Naive thymus-derived CD8-positive, alpha-beta T cell (primary cell): ENCODE measurements at regions not wholly inside any gene's neighbourhood (a gene's known extent, or its start where the extent isn't known, plus 50 kb on each side); places are given as distances from the start of the nearest gene placed in this dataset.
"Not testable (repeated sequence)": the region's sequence is repeated elsewhere in the genome, so short reads cannot be mapped to it uniquely, and the experiment has no call there.

Source experiments
- ATAC-seq, 2 donors: fragments of 150-1000 bp; cut with Tn5 transposase in 1 of 2; sonication (Bioruptor Pico), chemical (Tn5 transposase) in 1 of 2; 1 replicate in 1 of 2; 2 replicates in 1 of 2; pipeline ENCODE4 v1.10.0; 2021; ENCODE audit warnings: mild to moderate bottlenecking in 2 of 2, moderate library complexity in 2 of 2
- POLR2A ChIA-PET: fragments of 350-600 bp; sonication (Branson Sonifier 250); formaldehyde crosslinking; loops from one replicate; lab custom pipeline; 2021; ENCODE audit warnings: antibody characterized with exemption; lab: Charles Lee
- DNase-seq, 10 donors: peaks; one replicate each; pipeline versions ENCODE4 v3.0.0 to v3.0.0-alpha.2; 2020 to 2022
- H3K27ac Mint-ChIP-seq, 10 donors: one replicate each; pipeline ENCODE4 v1.8.0; 2020 to 2022; ENCODE audit warnings: mild to moderate bottlenecking in 10 of 10, mixed read lengths in 10 of 10, moderate library complexity in 4 of 10, inconsistent platforms in 1 of 10
- H3K27me3 Mint-ChIP-seq, 5 donors: one replicate each; pipeline ENCODE4 v1.8.0; 2021 to 2022; ENCODE audit warnings: mixed read lengths in 5 of 5
- H3K36me3 Mint-ChIP-seq, 3 donors: one replicate each; pipeline ENCODE4 v1.8.0; 2020 to 2022; ENCODE audit warnings: mixed read lengths in 3 of 3, mild to moderate bottlenecking in 2 of 3, inconsistent platforms in 1 of 3
- H3K4me1 Mint-ChIP-seq, 4 donors: one replicate each; pipeline ENCODE4 v1.8.0; 2021 to 2022; ENCODE audit warnings: mixed read lengths in 4 of 4
- H3K4me3 Mint-ChIP-seq, 10 donors: one replicate each; pipeline ENCODE4 v1.8.0; 2020 to 2022; ENCODE audit warnings: mild to moderate bottlenecking in 10 of 10, mixed read lengths in 10 of 10, moderate library complexity in 6 of 10, inconsistent platforms in 1 of 10
- H3K9me3 Mint-ChIP-seq, 9 donors: one replicate each; pipeline ENCODE4 v1.8.0; 2020 to 2022; ENCODE audit warnings: mixed read lengths in 9 of 9, mild to moderate bottlenecking in 3 of 9, inconsistent platforms in 1 of 9, moderate library complexity in 1 of 9

DNA sequence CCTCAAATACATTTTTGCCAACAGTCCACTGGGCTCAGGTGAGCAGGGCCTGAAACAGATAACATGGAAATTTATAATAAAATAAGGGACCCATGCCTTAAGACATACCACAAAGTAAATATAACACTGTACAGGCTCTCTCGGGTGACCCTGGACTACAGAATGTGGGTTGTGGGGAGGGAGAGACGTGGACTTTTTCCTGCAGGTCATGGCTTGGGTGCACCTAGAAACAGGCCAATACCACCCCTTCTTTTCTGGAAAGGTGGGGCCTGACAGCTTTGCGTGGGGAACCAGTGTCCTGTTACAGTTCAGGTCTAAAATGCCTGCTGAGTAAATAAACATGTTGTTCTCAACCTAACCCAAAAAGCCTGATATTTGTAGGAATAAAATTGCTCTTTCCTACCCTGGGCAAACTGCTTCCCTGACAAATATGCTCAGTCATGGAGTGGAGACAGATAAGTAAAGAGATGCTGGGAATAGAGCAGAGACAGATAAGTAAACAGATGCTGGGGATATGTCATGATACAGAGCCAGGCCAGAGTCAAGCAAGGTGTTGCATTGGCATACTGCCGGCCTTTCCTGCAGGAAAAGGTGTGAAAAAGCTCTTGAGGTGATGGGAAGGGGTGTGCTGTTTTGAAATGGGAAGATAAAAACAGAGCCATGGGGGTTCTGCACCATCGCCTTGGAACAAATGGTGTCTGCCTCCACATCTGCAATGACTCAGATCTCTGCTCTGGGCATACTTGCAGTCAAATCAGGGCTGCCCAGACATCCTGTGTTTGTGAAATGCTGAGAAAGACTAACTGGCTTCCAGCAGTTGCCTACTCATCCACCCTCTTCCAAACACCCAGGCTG lies 535.6 kb downstream of the KCNJ18 start:
- DNase-seq, H3K4me3 Mint-ChIP-seq, POLR2A ChIA-PET, H3K27me3 Mint-ChIP-seq, ATAC-seq, H3K27ac Mint-ChIP-seq, H3K4me1 Mint-ChIP-seq, H3K36me3 Mint-ChIP-seq: not testable (repeated sequence)
- peaks cover 0 to 40% (median 17%) of the 10 kb centered on the region in 9 donors for H3K9me3 Mint-ChIP-seq

DNA sequence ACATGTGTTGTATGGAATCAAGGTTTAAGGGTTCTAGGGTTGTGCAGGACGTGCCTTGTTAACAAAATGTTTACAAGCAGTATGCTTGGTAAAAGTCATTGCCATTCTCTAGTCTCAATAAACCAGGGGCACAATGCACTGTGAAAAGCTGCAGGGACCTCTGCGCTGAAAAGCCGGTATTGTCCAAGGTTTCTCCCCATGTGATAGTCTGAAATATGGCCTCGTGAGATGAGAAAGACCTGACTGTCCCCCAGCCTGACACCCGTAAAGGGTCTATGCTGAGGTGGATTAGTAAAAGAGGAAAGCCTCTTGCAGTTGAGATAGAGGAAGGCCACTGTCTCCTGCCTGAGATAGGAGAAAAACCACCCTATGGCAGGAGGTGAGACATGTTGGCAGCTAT lies 537.5 kb downstream of the KCNJ18 start:
- H3K4me1 Mint-ChIP-seq = not testable (repeated sequence)
- peaks cover 0 to 52% (median 19%) of the 10 kb centered on the region in 9 donors for H3K9me3 Mint-ChIP-seq

DNA sequence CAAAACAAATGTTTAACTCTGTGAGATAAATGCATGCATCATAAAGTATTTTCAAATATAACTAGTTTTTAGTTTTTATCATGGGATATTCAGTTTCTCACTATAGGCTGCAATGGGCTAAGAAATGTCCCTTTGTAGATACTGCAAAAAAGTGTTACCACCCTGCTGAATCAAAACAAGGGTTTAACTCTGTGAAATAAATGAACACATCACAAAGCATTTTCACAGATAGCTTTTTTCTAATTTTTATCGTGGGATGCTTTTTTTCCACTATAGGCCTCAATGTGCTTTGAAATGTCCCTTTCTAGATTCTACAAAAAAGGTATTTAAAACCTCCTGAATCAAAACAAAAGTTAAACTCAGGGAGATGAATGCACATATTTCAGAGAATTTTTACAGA lies 541.1 kb downstream of the KCNJ18 start:
- POLR2A ChIA-PET = no interaction called here
- no peaks in the 10 kb centered on the region for H3K27me3 Mint-ChIP-seq
- peaks cover 0 to 51% (median 21%) of the 10 kb centered on the region in 9 donors for H3K9me3 Mint-ChIP-seq
- no peaks in the 10 kb centered on the region for H3K4me1 Mint-ChIP-seq
- DNase-seq = no peak
- no peak for ATAC-seq
- peaks cover 0 to 8% (median 7%) of the 10 kb centered on the region in 3 donors for H3K36me3 Mint-ChIP-seq
- H3K4me3 Mint-ChIP-seq = no peak overlapping the region
- no peak overlapping the region for H3K27ac Mint-ChIP-seq

More for the DNA sequence above, 537.5 kb downstream of the KCNJ18 start:
- H3K4me3 Mint-ChIP-seq, H3K36me3 Mint-ChIP-seq, DNase-seq, POLR2A ChIA-PET, H3K27ac Mint-ChIP-seq, H3K27me3 Mint-ChIP-seq, ATAC-seq: not testable (repeated sequence)

DNA sequence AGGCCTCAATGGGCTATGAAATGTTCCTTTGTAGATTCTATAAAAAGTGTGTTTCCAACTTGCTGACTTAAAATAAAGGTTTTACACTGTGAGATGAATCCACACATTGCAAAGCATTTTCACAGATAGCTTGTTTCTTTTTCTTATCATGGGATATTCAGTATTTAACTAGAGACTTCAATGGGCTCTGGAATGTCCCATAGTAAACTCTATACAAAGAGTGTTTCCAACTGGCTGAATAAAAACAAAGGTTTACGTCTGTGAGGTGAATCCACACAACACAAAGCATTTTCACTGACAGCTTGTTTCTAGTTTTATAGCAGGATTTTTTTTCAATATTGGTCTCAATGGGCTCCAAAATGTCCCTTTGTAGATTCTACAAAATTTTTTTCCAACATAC lies 550.1 kb downstream of the KCNJ18 start:
- Mint-ChIP-seq H3K27me3 (no peaks in the 10 kb centered on the region), H3K36me3 (peaks cover 0 to 4% (median 0%) of the 10 kb centered on the region in 3 donors), H3K9me3 (peaks cover 0 to 41% (median 6%) of the 10 kb centered on the region in 9 donors), H3K4me1 (no peaks in the 10 kb centered on the region), H3K4me3 (no peak overlapping the region), H3K27ac (no peak overlapping the region)
- ATAC-seq (no peak), DNase-seq (no peak)
- POLR2A ChIA-PET = no interaction called here

DNA sequence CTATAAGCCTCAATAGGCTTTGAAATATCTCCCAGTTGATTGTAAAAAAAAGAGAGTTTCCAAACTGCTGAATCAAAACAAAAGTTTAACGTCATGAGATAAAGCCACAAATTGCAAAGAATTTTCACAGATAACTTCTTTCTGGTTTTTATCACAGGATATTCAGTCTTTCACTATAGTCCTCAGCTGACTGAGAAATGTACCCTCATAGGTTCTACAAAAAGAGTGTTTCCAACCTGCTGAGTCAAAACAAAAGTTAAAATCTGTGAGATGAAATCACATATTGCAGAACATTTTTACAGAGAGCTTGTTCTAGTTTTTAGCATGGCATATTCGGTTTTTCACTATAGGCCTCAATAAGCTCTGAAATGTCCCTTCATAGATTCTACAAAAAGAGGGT lies 559.2 kb downstream of the KCNJ18 start:
- Mint-ChIP-seq H3K4me1 (no peaks in the 10 kb centered on the region), H3K36me3 (peaks cover 0 to 2% (median 0%) of the 10 kb centered on the region in 3 donors), H3K4me3 (no peak overlapping the region), H3K27me3 (no peaks in the 10 kb centered on the region), H3K9me3 (peaks cover 0 to 20% (median 11%) of the 10 kb centered on the region in 9 donors), H3K27ac (no peak overlapping the region)
- DNase-seq = no peak
- POLR2A ChIA-PET = no interaction called here
- no peak for ATAC-seq

DNA sequence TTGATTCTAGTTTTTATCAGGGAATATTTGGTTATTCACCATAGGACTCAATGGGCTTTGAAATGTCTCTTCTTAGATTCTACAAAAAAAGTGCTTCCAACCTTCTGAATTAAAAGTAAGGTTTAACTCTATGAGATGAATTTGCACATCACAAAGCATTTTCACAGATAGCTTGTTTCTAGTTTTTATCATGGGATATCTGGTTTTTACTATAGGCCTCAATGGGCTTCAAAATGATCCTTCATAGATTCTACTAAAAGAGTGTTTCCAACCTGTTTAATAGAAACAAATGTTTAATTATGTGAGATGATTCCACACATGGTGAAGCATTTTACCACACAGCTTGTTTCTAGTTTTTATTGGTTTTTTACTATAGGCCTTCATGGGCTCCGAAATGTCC lies 560.7 kb downstream of the KCNJ18 start:
- H3K27ac Mint-ChIP-seq = no peak overlapping the region
- H3K27me3 Mint-ChIP-seq = no peaks in the 10 kb centered on the region
- H3K4me3 Mint-ChIP-seq = no peak overlapping the region
- POLR2A ChIA-PET = no interaction called here
- DNase-seq = no peak
- peaks cover 0 to 21% (median 8%) of the 10 kb centered on the region in 9 donors for H3K9me3 Mint-ChIP-seq
- H3K36me3 Mint-ChIP-seq = peaks cover 0 to 2% (median 0%) of the 10 kb centered on the region in 3 donors
- ATAC-seq = no peak
- H3K4me1 Mint-ChIP-seq = no peaks in the 10 kb centered on the region

DNA sequence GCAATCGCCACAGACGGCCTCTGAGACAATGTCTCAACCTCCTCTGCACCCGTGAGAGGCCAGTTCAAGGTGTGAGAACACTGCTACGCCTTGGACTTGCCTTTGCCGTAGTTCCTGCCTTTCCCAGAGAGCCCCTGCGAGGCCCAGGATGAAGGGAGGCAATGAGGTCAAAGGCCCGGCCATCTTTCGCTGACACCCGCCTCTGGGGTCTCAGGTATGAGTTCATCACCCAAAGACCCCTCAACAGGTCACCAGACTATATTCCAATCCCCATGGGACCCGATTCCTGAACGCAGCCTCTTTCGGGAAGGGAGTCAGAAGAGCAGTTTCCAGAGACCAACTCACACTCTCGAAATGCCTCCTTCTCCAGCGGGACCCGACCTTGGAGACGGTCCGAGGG lies 573.5 kb downstream of the KCNJ18 start:
- H3K9me3 Mint-ChIP-seq = peaks cover 0 to 33% (median 7%) of the 10 kb centered on the region in 9 donors
- no peak for ATAC-seq
- POLR2A ChIA-PET = no interaction called here
- H3K27ac Mint-ChIP-seq = no peak overlapping the region
- H3K4me3 Mint-ChIP-seq = no peak overlapping the region
- H3K27me3 Mint-ChIP-seq = no peaks in the 10 kb centered on the region
- no peaks in the 10 kb centered on the region for H3K36me3 Mint-ChIP-seq
- H3K4me1 Mint-ChIP-seq = no peaks in the 10 kb centered on the region
- no peak for DNase-seq

DNA sequence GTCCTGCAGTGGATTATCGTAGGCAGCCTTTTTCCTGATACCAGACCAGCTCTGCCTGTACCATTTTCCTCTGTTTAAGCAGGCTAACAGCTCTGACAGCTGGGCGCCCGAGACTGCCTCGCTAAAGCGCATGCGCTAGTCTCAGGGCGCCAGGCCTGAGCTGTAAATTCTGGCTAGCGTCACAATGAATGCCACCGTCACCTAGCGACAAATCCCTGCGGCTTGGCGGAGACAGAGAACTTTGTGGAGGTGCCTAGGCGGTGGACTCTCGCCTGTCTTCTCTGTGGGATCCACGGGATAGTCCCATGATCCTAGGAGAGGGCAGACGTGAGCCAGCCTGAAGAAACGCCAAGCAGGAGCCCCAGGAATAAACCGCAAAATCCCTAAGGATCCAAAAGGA lies 573.9 kb downstream of the KCNJ18 start:
- Mint-ChIP-seq H3K9me3 (peaks cover 0 to 33% (median 6%) of the 10 kb centered on the region in 9 donors), H3K36me3 (no peaks in the 10 kb centered on the region), H3K4me1 (no peaks in the 10 kb centered on the region), H3K27ac (no peak overlapping the region), H3K4me3 (no peak overlapping the region), H3K27me3 (no peaks in the 10 kb centered on the region)
- ATAC-seq = no peak
- no peak for DNase-seq
- POLR2A ChIA-PET = no interaction called here

DNA sequence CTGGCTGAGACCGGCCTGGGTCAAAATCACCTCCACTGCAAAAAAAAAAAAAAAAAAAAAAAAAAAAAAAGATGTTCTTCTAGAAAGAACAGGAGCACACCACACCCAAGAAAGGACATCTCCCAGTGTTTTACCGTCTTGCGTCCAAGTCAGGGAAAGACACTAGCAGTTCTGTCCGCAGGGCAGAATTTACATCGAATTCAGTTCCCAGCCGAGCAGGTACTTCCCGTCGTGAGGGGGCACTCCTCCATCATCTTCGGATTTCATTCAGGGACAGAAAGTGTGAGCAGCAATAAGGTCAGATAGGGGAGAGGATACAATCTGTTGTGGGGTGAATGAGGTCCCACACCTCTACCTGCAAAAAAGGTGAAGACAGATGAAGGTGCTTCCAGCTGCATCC lies 574.7 kb downstream of the KCNJ18 start:
- no peak overlapping the region for H3K27ac Mint-ChIP-seq
- ATAC-seq (no peak), DNase-seq (no peak)
- H3K36me3 Mint-ChIP-seq = no peaks in the 10 kb centered on the region
- no peak overlapping the region for H3K4me3 Mint-ChIP-seq
- no peaks in the 10 kb centered on the region for H3K27me3 Mint-ChIP-seq
- POLR2A ChIA-PET = no interaction called here
- peaks cover 0 to 38% (median 10%) of the 10 kb centered on the region in 9 donors for H3K9me3 Mint-ChIP-seq
- no peaks in the 10 kb centered on the region for H3K4me1 Mint-ChIP-seq

DNA sequence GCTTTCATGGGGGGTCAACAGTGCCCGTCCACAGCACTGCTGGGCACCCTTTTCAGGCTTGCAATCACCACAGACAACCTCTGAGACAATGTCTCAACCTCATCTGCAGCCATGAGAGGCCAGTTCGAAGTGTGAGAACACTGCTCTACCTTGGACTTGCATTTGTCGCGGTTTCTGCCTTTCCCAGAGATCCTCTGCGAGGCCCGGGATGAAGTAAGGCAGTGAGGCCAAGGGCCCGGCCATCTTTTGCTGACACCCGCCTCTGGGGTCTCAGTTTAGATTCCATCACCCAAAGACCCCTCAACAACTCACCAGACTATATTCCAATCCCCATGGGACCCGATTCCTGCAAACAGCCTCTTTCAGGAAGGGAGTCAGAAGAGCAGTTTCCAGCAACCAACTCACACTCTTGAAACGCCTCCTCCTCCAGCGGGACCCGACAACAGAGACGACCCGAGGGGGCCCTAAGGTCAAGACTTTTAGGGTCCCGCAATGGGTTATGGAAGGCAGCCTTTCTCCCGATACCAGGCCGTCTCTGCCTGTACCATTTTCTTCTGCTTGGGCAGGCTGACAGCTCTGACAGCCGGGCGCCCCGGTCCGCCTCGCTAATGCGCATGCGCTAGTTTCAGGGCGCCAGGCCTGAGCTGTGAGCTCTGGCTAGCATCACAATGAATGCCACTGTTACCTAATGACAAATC lies 576.0 kb downstream of the KCNJ18 start:
- no peak for ATAC-seq

DNA sequence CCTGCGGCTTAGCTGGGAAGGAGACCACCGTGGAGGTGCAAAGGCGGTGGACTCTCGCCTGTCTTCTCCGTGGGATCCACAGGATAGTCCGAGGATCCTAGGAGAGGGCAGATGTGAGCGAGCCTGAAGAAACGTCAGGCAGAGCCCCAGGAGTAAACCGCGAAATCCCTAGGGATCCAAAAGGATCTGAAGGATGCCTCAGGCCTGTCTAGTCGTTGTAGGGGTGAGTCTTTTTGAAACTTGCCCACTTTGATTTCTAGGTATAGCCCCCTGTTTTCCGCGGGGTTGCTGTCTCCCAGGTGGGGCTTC lies 576.5 kb downstream of the KCNJ18 start:
- POLR2A ChIA-PET = no interaction called here
- Mint-ChIP-seq H3K36me3 (no peaks in the 10 kb centered on the region), H3K9me3 (peaks cover 0 to 36% (median 12%) of the 10 kb centered on the region in 9 donors), H3K27ac (no peak overlapping the region), H3K27me3 (no peaks in the 10 kb centered on the region), H3K4me3 (no peak overlapping the region), H3K4me1 (no peaks in the 10 kb centered on the region)
- ATAC-seq (no peak), DNase-seq (no peak)

More for the DNA sequence above, 576.0 kb downstream of the KCNJ18 start:
- DNase-seq = no peak
- Mint-ChIP-seq H3K9me3 (peaks cover 0 to 36% (median 12%) of the 10 kb centered on the region in 9 donors), H3K27ac (no peak overlapping the region), H3K36me3 (no peaks in the 10 kb centered on the region), H3K27me3 (no peaks in the 10 kb centered on the region), H3K4me3 (no peak overlapping the region), H3K4me1 (no peaks in the 10 kb centered on the region)
- POLR2A ChIA-PET = no interaction called here

DNA sequence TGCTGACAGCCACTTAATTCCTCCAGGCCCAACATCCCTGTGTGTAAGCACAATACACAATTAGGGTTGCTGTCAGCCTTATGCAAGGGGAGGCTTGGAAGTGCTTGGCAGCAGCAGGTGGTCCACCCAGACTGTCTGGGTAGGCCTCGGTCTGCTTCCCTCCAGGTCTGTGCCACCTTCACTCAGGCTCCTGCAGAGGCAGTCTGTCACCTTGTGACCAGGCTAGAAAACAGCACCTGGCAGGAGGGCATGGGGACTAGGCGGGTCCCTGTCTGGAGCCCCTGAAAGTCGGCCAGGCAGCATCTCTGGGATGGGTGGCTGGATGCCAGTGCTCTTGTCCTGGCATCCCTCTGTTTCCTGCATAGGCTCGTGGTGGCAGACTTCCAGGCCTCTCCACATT lies 578.1 kb downstream of the KCNJ18 start:
- peaks cover 0 to 35% (median 14%) of the 10 kb centered on the region in 9 donors for H3K9me3 Mint-ChIP-seq
- no peak overlapping the region for H3K27ac Mint-ChIP-seq
- no peaks in the 10 kb centered on the region for H3K4me1 Mint-ChIP-seq
- H3K4me3 Mint-ChIP-seq = no peak overlapping the region
- ATAC-seq (no peak), DNase-seq (no peak)
- no peaks in the 10 kb centered on the region for H3K27me3 Mint-ChIP-seq
- POLR2A ChIA-PET = no interaction called here
- H3K36me3 Mint-ChIP-seq = no peaks in the 10 kb centered on the region

DNA sequence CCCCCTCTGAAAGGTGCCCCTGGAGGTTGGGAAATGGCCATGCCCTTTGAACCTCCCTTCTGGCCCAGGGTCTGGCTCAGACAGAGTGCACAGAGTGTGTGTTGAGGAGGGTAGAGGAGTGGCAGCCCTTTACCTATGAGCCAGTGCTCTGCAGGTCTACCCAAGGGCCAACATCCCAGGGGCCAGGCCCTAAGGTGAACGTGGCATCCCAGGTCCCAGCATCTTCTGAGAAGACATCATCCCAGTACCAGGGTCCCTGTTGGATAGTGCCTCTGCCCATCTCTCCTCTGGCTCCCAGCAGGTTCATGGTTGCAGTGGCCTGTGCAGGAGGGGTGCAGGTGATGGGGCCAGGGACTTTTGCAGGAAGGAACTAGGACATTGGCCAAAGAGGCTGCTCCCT lies 578.5 kb downstream of the KCNJ18 start:
- H3K27ac Mint-ChIP-seq, H3K4me3 Mint-ChIP-seq, H3K36me3 Mint-ChIP-seq, DNase-seq, ATAC-seq, POLR2A ChIA-PET, H3K27me3 Mint-ChIP-seq, H3K4me1 Mint-ChIP-seq: not testable (repeated sequence)
- H3K9me3 Mint-ChIP-seq = peaks cover 0 to 32% (median 14%) of the 10 kb centered on the region in 9 donors
